ENCODE measurements at regions not wholly inside any gene's neighbourhood (a gene's known extent, or its start where the extent isn't known, plus 50 kb on each side); places are given as distances from the start of the nearest gene placed in this dataset.

DNA sequence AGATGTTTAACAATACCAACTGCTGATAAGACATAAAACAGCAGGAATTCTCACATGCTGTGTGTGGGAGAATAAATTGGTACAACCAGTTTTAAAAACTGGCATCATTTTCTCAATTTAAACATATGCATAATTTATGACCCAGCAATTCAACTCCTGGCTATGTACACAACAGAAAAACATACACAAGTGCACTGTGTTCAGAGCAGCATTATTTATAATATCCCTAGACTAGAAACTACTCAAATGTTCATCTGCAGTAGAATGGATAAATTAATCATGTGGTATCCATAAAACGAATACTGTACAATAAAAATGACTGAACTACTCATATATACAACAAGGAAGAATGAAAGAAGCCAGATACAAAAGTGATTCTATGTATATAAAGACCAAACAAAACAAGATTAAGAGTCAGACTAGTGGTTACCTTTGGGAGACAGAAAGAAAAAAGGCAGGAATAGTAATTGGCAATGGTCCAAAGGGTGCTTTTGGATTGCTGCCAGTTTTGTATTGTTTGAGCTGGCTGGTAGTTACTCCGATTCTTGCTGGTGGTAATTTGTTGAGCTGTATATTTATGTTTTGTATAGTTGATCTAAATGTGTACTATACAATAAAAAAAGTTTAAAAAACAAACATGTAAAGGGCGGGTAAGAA lies 306.0 kb downstream of the TFEC start (continued):
- no peak for TF ChIP-seq ZNF26 (tag by site-specific recombination; IDR thresholded peaks at IDR 0.05)
- TF ChIP-seq ZNF433 (tag by site-specific recombination; IDR thresholded peaks at IDR 0.05; ENCODE audit: low read depth) = no peak
- peak; percentile 73 for TF ChIP-seq OSR2 (tag by site-specific recombination; IDR thresholded peaks at IDR 0.05)
- TF ChIP-seq GLI4 (tag by site-specific recombination; IDR thresholded peaks at IDR 0.05) = no peak
- TF ChIP-seq MZF1 (tag by site-specific recombination; IDR thresholded peaks at IDR 0.05; ENCODE audit: borderline replicate concordance) = no peak
- TF ChIP-seq YY1 (tag by site-specific recombination; IDR thresholded peaks at IDR 0.05) = peak; percentile 22; the same call in 1 of the 2 replicates
- TF ChIP-seq, protein P1, sequence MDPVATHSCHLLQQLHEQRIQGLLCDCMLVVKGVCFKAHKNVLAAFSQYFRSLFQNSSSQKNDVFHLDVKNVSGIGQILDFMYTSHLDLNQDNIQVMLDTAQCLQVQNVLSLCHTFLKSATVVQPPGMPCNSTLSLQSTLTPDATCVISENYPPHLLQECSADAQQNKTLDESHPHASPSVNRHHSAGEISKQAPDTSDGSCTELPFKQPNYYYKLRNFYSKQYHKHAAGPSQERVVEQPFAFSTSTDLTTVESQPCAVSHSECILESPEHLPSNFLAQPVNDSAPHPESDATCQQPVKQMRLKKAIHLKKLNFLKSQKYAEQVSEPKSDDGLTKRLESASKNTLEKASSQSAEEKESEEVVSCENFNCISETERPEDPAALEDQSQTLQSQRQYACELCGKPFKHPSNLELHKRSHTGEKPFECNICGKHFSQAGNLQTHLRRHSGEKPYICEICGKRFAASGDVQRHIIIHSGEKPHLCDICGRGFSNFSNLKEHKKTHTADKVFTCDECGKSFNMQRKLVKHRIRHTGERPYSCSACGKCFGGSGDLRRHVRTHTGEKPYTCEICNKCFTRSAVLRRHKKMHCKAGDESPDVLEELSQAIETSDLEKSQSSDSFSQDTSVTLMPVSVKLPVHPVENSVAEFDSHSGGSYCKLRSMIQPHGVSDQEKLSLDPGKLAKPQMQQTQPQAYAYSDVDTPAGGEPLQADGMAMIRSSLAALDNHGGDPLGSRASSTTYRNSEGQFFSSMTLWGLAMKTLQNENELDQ (tag by site-specific recombination; IDR thresholded peaks at IDR 0.05; ENCODE audit: low read depth) = no peak
- TF ChIP-seq ZNF404 (tag by site-specific recombination; IDR thresholded peaks at IDR 0.05) = no peak
- TF ChIP-seq IKZF3 (tag by site-specific recombination; IDR thresholded peaks at IDR 0.05) = peak; percentile 39; the same call in 1 of the 2 replicates
- peak; percentile 91 for TF ChIP-seq PRDM6 (tag by site-specific recombination; IDR thresholded peaks at IDR 0.05)
- TF ChIP-seq, protein P2, sequence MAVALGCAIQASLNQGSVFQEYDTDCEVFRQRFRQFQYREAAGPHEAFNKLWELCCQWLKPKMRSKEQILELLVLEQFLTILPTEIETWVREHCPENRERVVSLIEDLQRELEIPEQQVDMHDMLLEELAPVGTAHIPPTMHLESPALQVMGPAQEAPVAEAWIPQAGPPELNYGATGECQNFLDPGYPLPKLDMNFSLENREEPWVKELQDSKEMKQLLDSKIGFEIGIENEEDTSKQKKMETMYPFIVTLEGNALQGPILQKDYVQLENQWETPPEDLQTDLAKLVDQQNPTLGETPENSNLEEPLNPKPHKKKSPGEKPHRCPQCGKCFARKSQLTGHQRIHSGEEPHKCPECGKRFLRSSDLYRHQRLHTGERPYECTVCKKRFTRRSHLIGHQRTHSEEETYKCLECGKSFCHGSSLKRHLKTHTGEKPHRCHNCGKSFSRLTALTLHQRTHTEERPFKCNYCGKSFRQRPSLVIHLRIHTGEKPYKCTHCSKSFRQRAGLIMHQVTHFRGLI (tag by site-specific recombination; IDR thresholded peaks at IDR 0.05) = no peak; the same call in 1 of the 2 replicates
- no peak for TF ChIP-seq ZNF311 (tag by site-specific recombination; IDR thresholded peaks at IDR 0.05; ENCODE audit: borderline replicate concordance)
- TF ChIP-seq ZEB2 (tag by site-specific recombination; IDR thresholded peaks at IDR 0.05) = 0 out of 2 replicates have a peak, but pooled peaks have one; percentile 55
- TF ChIP-seq, protein P3, sequence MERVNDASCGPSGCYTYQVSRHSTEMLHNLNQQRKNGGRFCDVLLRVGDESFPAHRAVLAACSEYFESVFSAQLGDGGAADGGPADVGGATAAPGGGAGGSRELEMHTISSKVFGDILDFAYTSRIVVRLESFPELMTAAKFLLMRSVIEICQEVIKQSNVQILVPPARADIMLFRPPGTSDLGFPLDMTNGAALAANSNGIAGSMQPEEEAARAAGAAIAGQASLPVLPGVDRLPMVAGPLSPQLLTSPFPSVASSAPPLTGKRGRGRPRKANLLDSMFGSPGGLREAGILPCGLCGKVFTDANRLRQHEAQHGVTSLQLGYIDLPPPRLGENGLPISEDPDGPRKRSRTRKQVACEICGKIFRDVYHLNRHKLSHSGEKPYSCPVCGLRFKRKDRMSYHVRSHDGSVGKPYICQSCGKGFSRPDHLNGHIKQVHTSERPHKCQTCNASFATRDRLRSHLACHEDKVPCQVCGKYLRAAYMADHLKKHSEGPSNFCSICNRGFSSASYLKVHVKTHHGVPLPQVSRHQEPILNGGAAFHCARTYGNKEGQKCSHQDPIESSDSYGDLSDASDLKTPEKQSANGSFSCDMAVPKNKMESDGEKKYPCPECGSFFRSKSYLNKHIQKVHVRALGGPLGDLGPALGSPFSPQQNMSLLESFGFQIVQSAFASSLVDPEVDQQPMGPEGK (tag by site-specific recombination; IDR thresholded peaks at IDR 0.05) = peak; percentile 22; the same call in 1 of the 2 replicates
- TF ChIP-seq BCL11A (tag by site-specific recombination; IDR thresholded peaks at IDR 0.05; ENCODE audit: low read depth) = 0 out of 2 replicates have a peak, but pooled peaks have one; percentile 29
- no peak for TF ChIP-seq ZNF513 (tag by site-specific recombination; IDR thresholded peaks at IDR 0.05)
- TF ChIP-seq ZNF596 (tag by site-specific recombination; IDR thresholded peaks at IDR 0.05) = peak; percentile 14; the same call in 1 of the 2 replicates
- TF ChIP-seq, protein P4, sequence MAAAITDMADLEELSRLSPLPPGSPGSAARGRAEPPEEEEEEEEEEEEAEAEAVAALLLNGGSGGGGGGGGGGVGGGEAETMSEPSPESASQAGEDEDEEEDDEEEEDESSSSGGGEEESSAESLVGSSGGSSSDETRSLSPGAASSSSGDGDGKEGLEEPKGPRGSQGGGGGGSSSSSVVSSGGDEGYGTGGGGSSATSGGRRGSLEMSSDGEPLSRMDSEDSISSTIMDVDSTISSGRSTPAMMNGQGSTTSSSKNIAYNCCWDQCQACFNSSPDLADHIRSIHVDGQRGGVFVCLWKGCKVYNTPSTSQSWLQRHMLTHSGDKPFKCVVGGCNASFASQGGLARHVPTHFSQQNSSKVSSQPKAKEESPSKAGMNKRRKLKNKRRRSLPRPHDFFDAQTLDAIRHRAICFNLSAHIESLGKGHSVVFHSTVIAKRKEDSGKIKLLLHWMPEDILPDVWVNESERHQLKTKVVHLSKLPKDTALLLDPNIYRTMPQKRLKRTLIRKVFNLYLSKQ (tag by site-specific recombination; IDR thresholded peaks at IDR 0.05; ENCODE audit: borderline replicate concordance) = no peak
- peak; percentile 44; the same call in 1 of the 2 replicates for TF ChIP-seq PRDM4 (tag by site-specific recombination; IDR thresholded peaks at IDR 0.05)
- TF ChIP-seq ZFHX2 (tag by site-specific recombination; conservative IDR thresholded peaks at IDR 0.05) = no peak
- no peak for TF ChIP-seq ZNF248 (tag by site-specific recombination; IDR thresholded peaks at IDR 0.05)
- peak; percentile 47 for TF ChIP-seq ZNF529 (tag by site-specific recombination; IDR thresholded peaks at IDR 0.05; ENCODE audit: insufficient replicate concordance)
- TF ChIP-seq ZNF544 (tag by site-specific recombination; IDR thresholded peaks at IDR 0.05) = peak; percentile 77
- no peak for TF ChIP-seq OVOL3 (tag by site-specific recombination; IDR thresholded peaks at IDR 0.05)
